Endometrium (tissue), 2 donors: ENCODE measurements at regions not wholly inside any gene's neighbourhood (a gene's known extent, or its start where the extent isn't known, plus 50 kb on each side); places are given as distances from the start of the nearest gene placed in this dataset.
"Not testable (repeated sequence)": the region's sequence is repeated elsewhere in the genome, so short reads cannot be mapped to it uniquely, and the experiment has no call there.

Experiments used
- FAIRE-seq: peaks from 2 replicates; lab custom pipeline; 2012; peaks lifted over from hg19 to GRCh38; lab: Jason Lieb, UNC
- donor health status: control.
- donor health status: control.

DNA sequence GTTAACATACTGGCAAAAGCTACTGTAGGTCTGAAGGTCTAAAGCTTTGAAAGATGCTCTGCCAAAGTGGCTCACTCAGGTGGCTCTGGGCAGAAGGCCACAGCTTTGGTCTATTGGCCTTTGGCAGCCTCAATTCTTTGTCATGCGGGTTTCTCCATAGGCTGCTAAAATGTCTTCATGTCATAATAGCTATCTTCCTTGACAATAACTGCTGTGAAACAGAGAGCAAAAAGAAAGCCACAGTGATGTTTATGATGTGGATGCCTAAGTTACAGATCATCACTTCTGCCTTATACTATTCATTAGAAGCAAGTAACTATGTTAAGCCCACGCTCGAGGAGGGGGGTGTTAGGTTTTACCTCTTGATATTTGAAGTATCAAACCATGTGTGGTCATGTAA lies 906.1 kb upstream of the CDH9 start:
- FAIRE-seq: no peak

- no peak for FAIRE-seq
These were observed 900.6 kb upstream of the CDH9 start for GRCh38 chr5:27938989-27939388.

DNA sequence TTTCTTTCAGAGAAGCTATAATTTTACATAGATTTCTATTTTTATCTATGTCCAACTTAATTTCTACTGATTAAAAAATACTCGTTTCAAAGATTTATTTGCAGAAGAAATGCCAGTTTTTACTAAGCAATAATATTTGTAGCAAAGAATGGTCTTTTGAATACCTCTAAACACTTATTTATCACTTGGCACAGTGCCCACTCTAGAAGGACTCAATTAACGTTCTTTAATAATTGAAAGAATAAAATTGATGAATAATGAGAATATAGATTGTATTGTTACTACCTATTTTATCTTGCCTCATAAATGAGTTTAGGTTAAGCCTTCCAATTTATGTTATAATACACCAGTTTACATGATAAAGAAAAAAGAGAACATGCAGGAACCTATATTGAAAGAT lies 889.7 kb upstream of the CDH9 start:
- FAIRE-seq: no peak

GRCh38 chr5:27911216-27911615 lies 872.8 kb upstream of the CDH9 start:
- no peak for FAIRE-seq

DNA sequence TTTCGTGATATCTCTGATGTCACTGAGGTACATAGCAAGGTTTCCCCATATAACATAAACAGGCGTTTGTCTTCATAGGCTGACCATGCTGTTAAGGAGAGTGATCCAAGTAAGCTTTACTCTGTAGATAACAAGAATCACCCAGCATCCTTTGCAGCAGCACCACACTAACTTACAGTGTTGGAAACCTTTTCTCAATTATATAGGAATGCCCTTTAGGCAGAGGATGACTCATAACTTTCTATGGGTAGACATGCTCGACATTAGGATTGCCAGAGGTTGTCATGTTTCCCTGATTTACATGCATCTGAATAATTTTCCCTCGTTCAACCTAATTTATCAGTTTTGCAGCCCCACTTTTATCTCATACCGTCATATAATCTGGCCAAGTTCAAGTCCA lies 870.0 kb upstream of the CDH9 start:
- no peak for FAIRE-seq

DNA sequence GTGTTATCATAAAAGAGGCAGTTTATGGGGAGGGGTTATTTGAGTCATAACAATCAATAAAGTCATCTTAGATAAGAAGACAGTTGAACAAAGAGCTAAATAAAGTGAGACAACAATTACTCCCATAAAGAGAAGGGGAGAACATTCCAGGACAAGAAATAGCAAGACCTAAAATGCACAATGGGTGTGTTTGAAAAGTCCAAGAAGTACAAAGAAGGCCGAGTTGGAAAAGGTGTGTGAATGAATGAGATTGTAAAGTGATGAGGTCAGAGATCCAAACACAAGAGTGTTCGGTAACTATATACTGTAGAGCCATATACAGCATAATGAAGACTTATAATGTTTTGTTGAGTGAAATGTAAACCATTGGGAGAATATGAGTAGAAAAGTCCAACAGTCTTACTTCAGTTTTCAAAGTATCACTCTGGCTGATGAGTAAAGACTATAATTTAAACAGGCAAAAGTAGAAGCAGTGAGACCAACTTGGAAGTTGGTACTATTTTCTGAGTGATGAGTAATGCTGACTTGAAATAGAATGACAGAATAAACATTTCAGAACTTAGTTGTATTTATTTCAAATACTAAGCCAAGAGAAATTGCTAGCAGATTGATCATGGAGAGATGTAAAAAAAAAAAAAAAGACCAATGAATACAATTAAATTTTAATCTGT lies 868.7 kb upstream of the CDH9 start:
- no peak for FAIRE-seq

GRCh38 chr5:27906481-27906880 lies 868.1 kb upstream of the CDH9 start:
- no peak for FAIRE-seq

- FAIRE-seq: no peak
These were observed 862.4 kb upstream of the CDH9 start for GRCh38 chr5:27900761-27901160.

GRCh38 chr5:27876071-27876470 lies 837.7 kb upstream of the CDH9 start:
- no peak for FAIRE-seq

DNA sequence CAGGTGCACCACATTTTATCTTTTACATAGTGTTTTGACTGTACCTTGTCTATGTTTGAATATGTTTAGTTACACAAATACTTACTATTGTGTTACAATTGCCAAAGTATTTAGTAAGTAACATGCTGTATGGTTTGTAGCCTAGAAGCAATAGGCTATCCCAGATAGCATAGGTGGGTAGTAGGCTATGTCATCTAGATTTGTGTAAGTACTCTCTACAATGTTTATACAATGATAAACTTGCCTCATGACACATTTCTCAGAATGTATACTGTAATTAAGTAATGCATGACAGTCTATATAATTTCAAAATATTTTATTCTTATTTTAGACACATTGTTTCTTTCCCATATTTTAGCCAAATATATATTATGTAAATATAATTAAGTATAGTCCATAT lies 836.8 kb upstream of the CDH9 start:
- no peak for FAIRE-seq

- no peak for FAIRE-seq
These were observed 829.9 kb upstream of the CDH9 start for GRCh38 chr5:27868292-27868691.

GRCh38 chr5:27855491-27855890 lies 817.1 kb upstream of the CDH9 start:
- peak; percentile 84 for FAIRE-seq

DNA sequence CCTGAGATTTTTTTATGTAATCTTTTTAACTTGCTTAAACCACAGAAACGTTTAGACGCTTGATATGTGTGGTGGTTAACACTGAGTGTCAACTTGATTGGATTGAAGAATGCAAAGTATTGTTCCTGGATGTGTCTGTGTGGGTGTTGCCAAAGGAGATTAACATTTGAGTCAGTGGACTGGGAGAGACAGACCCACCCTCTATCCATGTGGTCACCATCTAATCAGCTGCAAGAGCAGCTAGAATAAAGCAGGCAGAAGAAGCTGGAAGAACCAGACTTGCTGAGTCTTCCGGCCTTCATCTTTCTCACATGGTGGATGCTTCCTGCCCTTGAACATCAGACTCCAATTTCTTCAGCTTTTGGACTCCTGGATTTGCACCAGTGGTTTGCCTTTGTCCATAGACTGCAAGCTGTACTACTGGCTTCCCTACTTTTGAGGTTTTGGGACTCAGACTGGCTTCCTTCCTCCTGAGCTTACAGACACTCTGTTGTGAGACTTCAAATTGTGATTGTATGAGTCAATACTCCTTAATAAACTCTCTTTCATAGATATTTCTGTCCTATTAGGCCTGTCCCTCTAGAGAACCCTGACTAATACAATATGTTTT lies 816.0 kb upstream of the CDH9 start:
- no peak for FAIRE-seq

DNA sequence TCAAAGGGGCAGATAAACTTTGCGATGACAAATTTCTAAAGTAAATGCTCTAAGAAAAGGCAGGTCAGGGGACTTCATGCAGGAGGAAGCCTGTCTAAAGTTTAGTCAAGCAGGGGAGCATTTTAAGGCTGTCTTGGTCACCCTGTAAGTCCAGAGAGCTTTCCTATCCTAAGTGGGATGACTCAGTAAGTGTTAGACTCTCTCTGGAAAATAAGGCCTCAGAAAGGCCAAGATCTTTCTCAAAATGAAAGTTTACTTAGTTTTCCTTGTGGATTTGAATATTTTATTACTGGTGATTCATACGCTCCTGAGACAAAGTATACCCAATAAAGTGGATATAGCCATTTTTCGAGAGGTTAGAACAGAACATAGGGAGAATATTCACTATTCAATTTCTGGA lies 806.9 kb upstream of the CDH9 start:
- no peak for FAIRE-seq

DNA sequence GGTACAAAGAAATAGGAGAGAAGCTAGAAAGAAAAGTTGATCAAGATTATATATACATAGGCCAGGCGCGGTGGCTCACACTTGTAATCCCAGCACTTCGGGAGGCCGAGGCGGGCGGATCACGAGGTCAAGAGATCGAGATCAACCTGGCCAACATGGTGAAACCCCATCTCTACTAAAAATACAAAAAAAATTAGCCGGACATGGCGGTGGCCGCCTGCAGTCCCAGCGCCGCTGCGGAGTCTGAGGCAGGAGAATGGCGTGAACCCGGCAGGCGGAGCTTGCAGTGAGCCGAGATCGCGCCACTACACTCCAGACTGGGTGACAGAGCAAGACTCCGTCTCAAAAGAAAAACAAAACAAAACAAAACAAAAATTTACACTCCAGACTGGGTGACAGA lies 798.3 kb upstream of the CDH9 start:
- not testable (repeated sequence) for FAIRE-seq

GRCh38 chr5:27832886-27833285 lies 794.5 kb upstream of the CDH9 start:
- FAIRE-seq: no peak

DNA sequence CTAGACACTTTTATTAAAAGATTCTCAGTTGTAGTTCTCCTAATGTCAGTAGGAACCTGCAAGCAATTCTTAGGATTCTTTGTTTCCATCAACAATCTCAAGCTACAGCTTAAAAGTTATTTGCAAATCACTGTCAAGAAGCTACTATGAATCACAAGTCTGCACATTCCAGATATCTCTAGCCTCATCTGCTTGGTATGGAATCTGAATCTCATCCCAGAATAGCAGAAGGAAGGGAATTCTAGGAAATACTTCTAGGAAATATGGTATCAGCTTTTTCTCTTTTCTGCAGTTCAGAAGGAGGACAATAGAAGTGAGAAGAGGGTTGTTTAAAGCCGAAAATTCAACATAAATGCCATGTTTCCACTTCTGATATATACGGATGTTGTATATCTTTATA lies 792.2 kb upstream of the CDH9 start:
- no peak for FAIRE-seq

- FAIRE-seq: no peak
These were observed 783.3 kb upstream of the CDH9 start for GRCh38 chr5:27821681-27822080.

DNA sequence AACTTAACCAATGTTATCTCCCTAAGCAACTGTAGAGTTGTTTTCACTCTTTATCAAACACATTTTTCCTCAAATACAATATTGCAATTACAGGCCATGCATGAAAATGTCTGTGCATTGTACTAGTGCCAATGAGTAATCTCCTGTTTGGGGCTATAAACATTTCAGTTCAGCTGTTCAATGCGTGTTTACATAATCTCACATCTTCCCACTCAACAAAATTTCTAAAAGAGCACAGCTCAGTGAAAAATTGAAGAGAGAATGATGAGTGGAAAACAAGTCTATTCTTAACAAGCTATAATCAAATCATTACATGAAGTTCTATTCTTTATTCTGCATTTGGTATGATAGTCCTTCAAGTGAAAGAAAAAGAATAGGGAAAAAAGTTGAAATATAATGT lies 780.5 kb upstream of the CDH9 start:
- FAIRE-seq: no peak

DNA sequence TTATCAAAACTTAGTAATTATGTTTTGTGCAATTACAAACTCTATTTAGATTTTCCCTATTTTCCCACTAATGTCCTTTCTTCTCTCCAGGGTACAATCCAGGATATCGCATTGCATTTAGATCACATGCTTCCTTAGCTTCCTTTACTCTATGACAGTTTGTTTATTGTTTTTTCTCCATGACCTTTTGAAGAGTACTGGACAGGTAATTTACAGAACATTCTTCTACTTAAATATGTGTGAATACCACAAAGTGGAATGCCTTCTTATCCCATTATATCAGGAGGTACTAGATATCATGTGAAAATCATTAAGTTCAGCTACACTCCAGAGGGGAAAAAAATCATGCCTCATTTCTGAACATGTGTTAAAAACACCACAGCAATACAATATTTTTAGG lies 776.6 kb upstream of the CDH9 start:
- no peak for FAIRE-seq

GRCh38 chr5:27814286-27814685 lies 775.9 kb upstream of the CDH9 start:
- no peak for FAIRE-seq

GRCh38 chr5:27810458-27810857 lies 772.1 kb upstream of the CDH9 start:
- no peak for FAIRE-seq

DNA sequence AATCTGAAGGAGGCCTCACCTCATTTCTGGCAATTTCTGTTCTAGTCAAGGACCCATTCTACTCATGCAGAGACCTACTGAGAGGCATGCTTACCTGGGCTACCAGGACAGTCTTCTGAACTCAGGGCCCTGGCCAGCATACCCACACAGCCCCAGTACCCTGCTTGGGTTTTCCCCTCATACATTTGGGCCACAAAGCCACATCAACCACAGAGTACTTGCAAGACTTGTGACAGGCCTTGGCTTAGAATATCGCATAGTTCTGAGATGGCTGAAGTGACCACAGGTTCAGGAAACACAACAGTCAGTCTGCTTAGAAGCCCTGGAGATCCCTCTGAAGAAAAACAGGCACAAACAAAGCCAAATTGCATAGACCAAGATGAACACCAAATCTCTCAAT lies 758.8 kb upstream of the CDH9 start:
- FAIRE-seq: no peak

DNA sequence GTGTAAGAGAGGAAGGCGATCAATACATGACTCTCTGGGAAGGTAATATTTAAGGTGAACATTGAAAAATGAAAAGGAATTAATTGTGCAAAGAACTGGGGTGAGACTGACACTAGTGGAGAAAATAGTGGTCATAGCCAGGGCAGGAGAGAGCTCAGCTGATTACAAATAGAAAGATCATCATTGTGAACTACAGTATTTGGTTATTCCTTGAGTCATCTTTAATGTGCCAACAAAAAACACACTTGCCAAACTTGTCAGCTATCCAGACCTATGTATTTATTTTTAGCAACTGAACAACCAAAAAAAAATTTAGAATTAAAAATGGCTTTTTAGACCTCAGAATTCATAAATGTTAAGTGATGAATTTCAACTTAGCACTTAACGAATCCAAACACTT lies 749.8 kb upstream of the CDH9 start:
- no peak for FAIRE-seq
